ENCODE measurements at regions not wholly inside any gene's neighbourhood (a gene's known extent, or its start where the extent isn't known, plus 50 kb on each side); places are given as distances from the start of the nearest gene placed in this dataset.

DNA sequence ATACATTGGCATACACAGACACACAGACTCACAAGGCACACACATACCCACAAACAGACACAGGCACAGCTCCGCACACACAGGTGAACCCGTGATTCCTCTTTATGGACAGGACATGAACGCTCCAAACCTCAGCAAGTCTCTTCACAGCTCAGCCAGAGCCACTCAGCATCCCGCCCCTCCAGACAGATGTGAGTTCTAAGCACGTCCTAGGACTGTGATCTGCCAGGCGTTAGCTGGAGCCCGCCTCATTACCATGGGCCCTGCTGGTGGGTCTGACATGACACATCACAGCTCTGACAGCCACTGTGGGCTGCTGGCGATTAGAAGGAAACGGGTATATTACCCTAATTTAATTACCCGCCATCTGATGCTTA lies 176.7 kb upstream of the PPP2R2D start:
- no peak for DNase-seq

DNA sequence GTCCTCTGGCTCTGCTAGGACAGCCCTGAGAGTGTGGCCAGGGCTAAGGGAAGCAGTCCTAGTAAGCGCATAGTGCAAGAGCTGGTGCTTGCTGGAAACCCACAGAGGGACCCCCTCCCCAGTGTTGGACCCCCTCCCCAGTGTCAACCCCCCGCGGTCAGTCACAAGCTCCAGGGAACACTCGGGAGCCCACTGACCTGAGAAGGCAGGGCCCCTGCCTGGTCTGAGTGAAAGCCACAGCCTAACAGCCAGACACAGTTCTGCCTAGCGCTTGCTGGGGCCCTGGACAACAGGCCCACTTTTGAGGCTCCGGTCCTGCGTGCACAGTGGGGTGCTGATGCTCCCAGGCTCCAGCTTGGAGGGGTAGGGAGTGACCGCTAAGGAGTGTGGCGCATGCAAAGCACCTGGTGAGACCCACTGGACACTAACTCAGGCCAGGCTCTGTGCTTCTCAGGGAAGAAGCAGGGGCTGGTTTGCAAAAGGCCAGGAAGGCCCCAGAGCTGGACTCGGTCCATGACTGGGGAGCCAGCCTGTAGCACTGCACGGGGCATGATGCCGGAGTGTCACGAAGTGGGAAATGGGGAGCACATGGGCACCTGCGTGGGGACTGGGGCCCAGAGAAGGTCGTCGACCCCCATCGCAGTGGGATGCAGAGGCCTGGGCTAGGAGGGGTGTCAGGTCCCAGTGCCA lies 175.8 kb upstream of the PPP2R2D start:
- no peak for DNase-seq

- DNase-seq, result no peak
These were observed 175.2 kb upstream of the PPP2R2D start for GRCh38 chr10:131725581-131726069.

- DNase-seq, result no peak
These were observed 174.5 kb upstream of the PPP2R2D start for GRCh38 chr10:131726076-131726880.

DNA sequence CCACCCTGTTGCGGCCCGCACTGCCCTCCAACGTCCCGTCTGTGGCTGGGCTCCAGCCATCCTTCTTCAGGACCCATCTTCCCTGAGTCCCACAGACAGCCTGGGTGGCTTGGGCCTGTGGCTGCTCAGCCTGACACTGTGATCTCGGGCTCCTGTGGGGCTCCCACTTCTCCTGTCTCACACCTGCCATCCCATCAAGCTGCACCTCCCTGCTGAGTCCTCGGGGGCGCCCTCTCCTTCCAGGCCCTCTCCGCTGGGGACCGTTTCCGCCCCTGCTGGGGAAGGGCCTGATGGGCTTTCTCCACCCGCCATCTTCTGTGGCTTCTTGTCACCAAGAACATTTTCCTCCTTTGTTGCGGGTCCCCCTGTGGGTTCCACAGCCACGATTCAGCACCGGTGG lies 173.8 kb upstream of the PPP2R2D start:
- DNase-seq, result no peak

- DNase-seq, result no peak
These were observed 173.2 kb upstream of the PPP2R2D start for GRCh38 chr10:131727560-131727959.

DNA sequence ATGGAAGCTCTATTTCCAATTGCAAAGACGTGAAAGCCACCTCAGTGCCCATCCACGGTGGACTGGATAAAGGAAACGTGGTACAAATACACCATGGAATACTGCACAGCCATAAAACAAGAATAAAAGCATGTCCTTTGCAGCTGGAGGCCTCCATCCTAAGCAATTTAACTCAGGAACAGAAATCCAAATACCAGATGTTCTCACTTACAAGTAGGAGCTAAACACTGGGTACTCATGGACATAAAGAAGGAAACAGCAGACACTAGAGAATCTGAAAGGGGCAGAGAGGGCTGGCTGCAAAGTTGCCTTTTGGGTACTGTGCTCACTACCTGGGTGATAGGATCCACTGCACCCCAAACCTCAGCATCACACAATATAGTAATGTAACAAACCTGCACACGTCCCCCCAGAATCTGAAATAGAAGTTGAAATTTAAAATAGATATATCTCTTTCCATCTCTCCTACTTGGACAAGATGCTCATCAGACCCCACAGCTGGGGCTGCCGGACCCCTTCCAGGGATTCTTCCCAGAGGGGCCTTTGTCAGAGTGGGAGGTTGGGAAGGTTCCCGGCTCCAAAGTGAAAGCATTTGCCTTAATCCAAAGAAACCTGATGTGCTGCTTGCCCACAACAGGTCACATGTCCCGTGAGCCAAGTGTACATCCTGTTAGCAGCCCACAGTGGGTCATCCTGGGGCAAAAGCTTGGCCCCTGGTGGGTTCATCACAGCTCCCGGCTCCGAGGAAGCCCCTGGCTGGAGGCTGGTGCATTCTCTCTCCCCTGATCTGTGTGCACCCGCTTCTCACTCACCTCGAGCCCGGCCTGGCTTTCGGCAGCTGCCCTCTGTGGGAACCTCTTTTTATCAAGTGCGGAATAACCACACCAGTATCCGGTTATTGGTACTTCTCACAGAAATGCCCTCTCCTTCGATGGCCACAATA lies 172.3 kb upstream of the PPP2R2D start:
- DNase-seq, result no peak

- no peak for DNase-seq
These were observed 171.4 kb upstream of the PPP2R2D start for GRCh38 chr10:131729361-131729760.

GRCh38 chr10:131729938-131730660 lies 170.7 kb upstream of the PPP2R2D start:
- DNase-seq, result no peak

DNA sequence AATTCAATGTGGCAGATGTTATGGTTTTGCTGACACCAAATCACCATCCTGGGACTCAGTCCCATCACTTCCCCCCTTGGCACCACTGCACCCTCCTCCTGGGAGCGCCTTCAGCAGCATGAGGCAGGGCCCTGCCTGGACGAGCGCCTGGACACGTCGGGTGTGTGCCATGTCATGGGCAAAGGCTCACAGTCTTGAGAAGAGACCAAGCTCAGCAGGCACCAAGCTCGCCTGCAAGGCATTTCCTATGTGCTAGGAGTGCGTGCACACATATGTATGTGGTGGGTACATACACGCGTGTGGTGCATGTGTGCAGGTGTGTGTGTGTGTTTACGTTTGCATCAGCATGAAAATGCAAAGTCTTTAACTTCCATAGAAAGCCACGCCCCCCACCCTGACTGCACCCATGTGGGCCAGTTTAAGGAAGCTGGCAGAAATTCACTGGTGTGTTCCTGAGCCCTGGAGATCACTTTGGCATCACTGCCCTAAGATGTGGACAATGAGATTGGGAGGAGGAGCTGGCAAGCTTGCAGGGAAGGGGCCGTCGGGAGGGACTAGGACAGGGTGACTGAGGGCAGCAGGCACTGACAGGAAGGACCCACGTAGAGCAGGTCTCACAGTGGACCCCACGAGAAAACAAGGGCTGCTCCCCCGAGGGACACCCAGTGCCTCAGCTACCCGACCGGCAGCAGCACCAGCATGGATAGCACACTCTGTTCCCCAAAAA lies 169.9 kb upstream of the PPP2R2D start:
- DNase-seq, result no peak

- no peak for DNase-seq
These were observed 168.8 kb upstream of the PPP2R2D start for GRCh38 chr10:131731780-131732630.

DNA sequence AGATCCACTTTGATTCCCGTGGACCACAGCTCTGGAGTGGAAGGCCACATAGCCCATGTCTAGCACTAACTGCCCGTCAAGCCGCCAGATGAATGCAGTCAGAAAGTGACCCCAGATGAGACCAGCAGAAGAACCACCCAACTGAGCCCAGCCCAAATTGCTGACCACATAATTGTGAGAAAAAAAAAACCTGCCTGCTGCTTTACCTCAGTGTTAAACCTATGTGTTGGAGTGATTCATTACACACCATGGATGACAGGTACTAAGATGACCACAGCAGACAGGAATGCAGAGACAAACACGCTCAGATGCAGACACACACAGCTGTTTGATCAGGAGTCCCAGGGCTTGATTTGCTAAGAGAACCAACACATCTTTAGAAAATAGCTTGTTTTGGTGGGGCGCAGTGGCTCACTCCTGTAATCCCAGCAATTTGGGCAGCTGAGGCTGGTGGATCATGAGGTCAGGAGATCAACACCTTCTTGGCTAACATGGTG lies 168.1 kb upstream of the PPP2R2D start:
- no peak for DNase-seq

- DNase-seq, result no peak
These were observed 167.2 kb upstream of the PPP2R2D start for GRCh38 chr10:131733596-131733995.

DNA sequence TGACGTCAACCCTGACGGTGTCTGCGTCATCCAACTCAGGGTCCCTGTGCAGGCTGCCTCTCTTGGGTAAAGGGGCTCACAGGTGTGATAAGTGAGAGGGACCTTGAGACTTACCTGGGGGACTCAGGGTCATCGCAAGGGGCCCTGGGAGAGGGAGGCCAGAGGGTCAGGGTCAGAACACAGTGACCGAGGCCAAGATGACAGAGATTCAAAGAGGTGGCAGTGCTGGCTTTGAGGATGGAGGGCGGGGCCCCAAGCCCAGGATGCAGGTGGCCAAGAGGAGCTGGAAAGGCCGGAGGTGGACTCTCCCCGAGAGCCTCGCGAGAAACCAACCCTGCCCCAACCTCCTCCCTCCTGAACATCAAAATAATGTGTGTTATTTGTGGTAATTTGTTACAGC lies 165.2 kb upstream of the PPP2R2D start:
- DNase-seq, result no peak

DNA sequence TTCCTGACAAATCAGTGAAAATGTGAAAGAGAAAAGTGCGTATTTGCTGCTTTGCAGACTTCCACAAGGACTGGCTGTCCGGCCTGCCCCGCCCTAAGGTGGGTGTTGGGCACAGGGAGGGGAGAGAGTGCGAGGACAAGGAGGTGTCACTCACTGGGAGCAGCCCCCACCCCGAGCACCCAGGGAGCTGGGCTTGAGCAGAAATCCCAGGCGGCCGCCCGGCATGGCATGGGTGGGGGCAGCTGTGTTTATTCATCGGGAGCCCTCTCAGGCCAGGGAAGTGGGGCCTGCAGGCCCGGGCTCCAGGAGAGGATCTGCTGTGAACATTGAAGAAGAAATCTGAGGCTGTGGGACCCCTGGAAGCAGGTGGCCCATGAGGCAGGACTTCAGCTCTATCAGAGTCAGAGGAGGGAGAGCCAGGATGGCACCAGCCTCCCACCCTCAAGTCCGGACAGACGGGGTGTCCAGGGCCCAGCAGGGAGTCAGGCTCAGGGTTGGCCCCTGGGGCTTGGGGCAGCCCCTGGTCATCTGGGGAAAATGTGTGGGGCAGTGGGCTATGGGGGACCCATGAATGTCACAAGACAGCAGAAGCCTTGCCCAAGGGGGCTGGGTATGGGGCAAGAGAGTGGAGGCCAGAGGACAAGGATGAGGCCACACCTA lies 164.4 kb upstream of the PPP2R2D start:
- no peak for DNase-seq

GRCh38 chr10:131737543-131738395 lies 163.0 kb upstream of the PPP2R2D start:
- DNase-seq, result no peak

- no peak for DNase-seq
These were observed 162.4 kb upstream of the PPP2R2D start for GRCh38 chr10:131738396-131738735.

DNA sequence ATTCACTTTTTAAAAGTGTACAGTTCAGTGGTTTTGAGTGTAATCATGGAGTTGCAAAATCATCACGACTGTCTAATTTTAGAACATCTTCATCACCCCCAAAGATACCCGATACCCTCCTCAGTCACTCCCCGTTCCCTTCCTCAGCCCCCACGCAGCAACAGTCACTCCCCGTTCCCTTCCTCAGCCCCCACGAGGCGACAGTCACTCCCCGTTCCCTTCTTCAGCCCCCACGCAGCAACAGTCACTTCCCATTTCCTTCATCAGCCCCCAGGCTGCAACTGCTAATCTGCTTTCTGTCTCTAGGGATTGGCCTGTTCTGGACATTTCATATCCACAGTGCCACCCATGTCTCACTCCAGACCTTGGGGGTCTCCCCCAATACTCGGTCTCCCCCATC lies 161.6 kb upstream of the PPP2R2D start:
- no peak for DNase-seq

DNA sequence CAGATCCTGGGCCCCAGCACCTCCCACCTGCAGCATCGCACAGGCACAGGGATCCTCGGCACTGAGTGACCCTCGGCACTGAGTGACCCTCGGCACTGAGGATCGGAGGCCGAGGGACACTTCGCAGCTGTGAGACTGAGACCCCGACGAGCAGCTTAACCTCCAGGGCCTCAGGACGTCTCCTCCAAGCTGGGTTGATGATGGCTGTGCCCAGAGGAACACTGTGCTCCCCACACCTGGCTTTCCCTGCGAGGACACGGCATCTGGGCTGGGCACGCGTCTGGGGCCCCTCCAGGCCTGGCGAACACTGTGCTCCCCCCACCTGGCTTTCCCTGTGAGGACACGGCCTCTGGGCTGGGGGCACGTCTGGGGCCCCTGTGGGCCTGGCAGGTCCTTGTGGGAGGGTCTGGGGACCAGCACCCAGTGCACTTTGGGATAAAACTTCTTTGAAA lies 158.3 kb upstream of the PPP2R2D start:
- DNase-seq, result no peak
